Breast epithelium (tissue), 3 donors: ENCODE measurements at regions not wholly inside any gene's neighbourhood (a gene's known extent, or its start where the extent isn't known, plus 50 kb on each side); places are given as distances from the start of the nearest gene placed in this dataset.

ENCODE experiments used
- POLR2A ChIP-seq: fragments of 450-650 bp; IDR thresholded peaks from one replicate; pipeline ENCODE4 v1.6.1; 2016; ENCODE audit warnings: antibody characterized with exemption, mild to moderate bottlenecking, moderate library complexity
- POLR2AphosphoS5 ChIP-seq, 3 donors: sonication (generic); formaldehyde crosslinking; IDR thresholded peaks; one replicate each; pipeline ENCODE4 v1.6.1; 2017; ENCODE audit warnings: antibody characterized with exemption in 3 of 3

GRCh38 chr4:100109921-100110320 lies 80.3 kb downstream of the DDIT4L start:
- TF ChIP-seq POLR2A (no peak), POLR2AphosphoS5 (IDR thresholded peaks at IDR 0.05) (no peak)
